ENCODE measurements at regions not wholly inside any gene's neighbourhood (a gene's known extent, or its start where the extent isn't known, plus 50 kb on each side); places are given as distances from the start of the nearest gene placed in this dataset.

- no peak for DNase-seq (ENCODE audit: low read depth)
These were observed 87.0 kb downstream of the CD164 start for GRCh38 chr6:109295109-109295773.

GRCh38 chr6:109292983-109293586 lies 89.2 kb downstream of the CD164 start:
- DNase-seq (ENCODE audit: low read depth) = no peak

- DNase-seq (ENCODE audit: low read depth) = no peak
These were observed 89.8 kb downstream of the CD164 start for GRCh38 chr6:109292420-109292819.

- no peak for DNase-seq (ENCODE audit: low read depth)
These were observed 90.4 kb downstream of the CD164 start for GRCh38 chr6:109291902-109292301.

- no peak for DNase-seq (ENCODE audit: low read depth)
These were observed 91.9 kb downstream of the CD164 start for GRCh38 chr6:109290143-109290931.

GRCh38 chr6:109285366-109285765 lies 96.9 kb downstream of the CD164 start:
- no peak for DNase-seq (ENCODE audit: low read depth)

- no peak for DNase-seq (ENCODE audit: low read depth)
These were observed 97.6 kb downstream of the CD164 start for GRCh38 chr6:109284675-109285074.

GRCh38 chr6:109282756-109283155 lies 99.5 kb downstream of the CD164 start:
- no peak for DNase-seq (ENCODE audit: low read depth)

GRCh38 chr6:109279628-109280027 lies 102.6 kb downstream of the CD164 start:
- no peak for DNase-seq (ENCODE audit: low read depth)

- DNase-seq (ENCODE audit: low read depth) = no peak
These were observed 110.6 kb downstream of the CD164 start for GRCh38 chr6:109271622-109272021.

GRCh38 chr6:109269953-109270517 lies 112.2 kb downstream of the CD164 start:
- DNase-seq (ENCODE audit: low read depth) = no peak

GRCh38 chr6:109269057-109269456 lies 113.2 kb downstream of the CD164 start:
- DNase-seq (ENCODE audit: low read depth) = no peak

GRCh38 chr6:109265530-109265929 lies 116.7 kb downstream of the CD164 start:
- no peak for DNase-seq (ENCODE audit: low read depth)

GRCh38 chr6:109263873-109264700 lies 118.2 kb downstream of the CD164 start:
- DNase-seq (ENCODE audit: low read depth) = no peak

- DNase-seq (ENCODE audit: low read depth) = no peak
These were observed 120.0 kb downstream of the CD164 start for GRCh38 chr6:109262261-109262660.

GRCh38 chr6:109261811-109262210 lies 120.5 kb downstream of the CD164 start:
- DNase-seq (ENCODE audit: low read depth) = no peak

- DNase-seq (ENCODE audit: low read depth) = no peak
These were observed 121.6 kb downstream of the CD164 start for GRCh38 chr6:109260701-109261100.

GRCh38 chr6:109260126-109260525 lies 122.1 kb downstream of the CD164 start:
- DNase-seq (ENCODE audit: low read depth) = no peak

- DNase-seq (ENCODE audit: low read depth) = no peak
These were observed 124.1 kb downstream of the CD164 start for GRCh38 chr6:109258129-109258528.

GRCh38 chr6:109257494-109257893 lies 124.8 kb downstream of the CD164 start:
- no peak for DNase-seq (ENCODE audit: low read depth)

GRCh38 chr6:109255946-109256640 lies 126.2 kb downstream of the CD164 start:
- DNase-seq (ENCODE audit: low read depth) = no peak

All from activated T-cell treated with anti-CD3 and anti-CD28 coated beads for 24 hours (primary cell).